HepG2 (cell line): ENCODE measurements at regions not wholly inside any gene's neighbourhood (a gene's known extent, or its start where the extent isn't known, plus 50 kb on each side); places are given as distances from the start of the nearest gene placed in this dataset.

ENCODE experiments used
- ATAC-seq: fragments of 200-7000 bp; cut with Tn5 transposase; 3 replicates; pipeline ENCODE4 v1.9.1; 2020; ENCODE audit warnings: mild to moderate bottlenecking, moderate library complexity
- BruUV-seq: library from RNA; stranded (reverse); fragments of 400-500 nt; replicated peaks from 2 replicates; lab custom pipeline; 2021; lab: Mats Ljungman, UMichigan
- CTCF ChIA-PET: fragments of 300-600 bp; formaldehyde crosslinking; extraction: SDS; loops from one replicate; lab custom pipeline; 2021; ENCODE audit warnings: low total read pairs, inconsistent platforms, low intra/inter-chr PET ratio; lab: Yijun Ruan, JAX
- POLR2A ChIA-PET: fragments of 350-600 bp; sonication (Branson Sonifier 250); formaldehyde crosslinking; loops from one replicate; lab custom pipeline; 2020; ENCODE audit warnings: antibody characterized with exemption, inconsistent platforms; lab: Yijun Ruan, JAX
- DNase-seq: peaks from one replicate; pipeline ENCODE4 v3.0.0-alpha.2; 2015; ENCODE audit warnings: low spot score
- FAIRE-seq: peaks from 3 replicates; lab custom pipeline; 2011; peaks lifted over from hg19 to GRCh38; lab: Jason Lieb, UNC
- H2AFZ ChIP-seq: one replicate; pipeline ENCODE4 v1.6.1; 2011; ENCODE audit warnings: low read length, inconsistent platforms
- H3K27ac ChIP-seq: fragments of 300-600 bp; 3 replicates; pipeline ENCODE4 v1.8.0; 2011; ENCODE audit warnings: mixed run types, mild to moderate bottlenecking, mixed read lengths, low read length, inconsistent platforms; ENCODE audit not compliant: insufficient read depth; ENCODE audit errors: extremely low read length
- H3K27me3 ChIP-seq, 2 experiments: fragments of 200-600 bp in 1 of 2; 2 replicates in 1 of 2; 3 replicates in 1 of 2; pipeline versions ENCODE4 v1.6.0 to v1.8.0; 2011; ENCODE audit warnings: low read length in 2 of 2, mild to moderate bottlenecking in 2 of 2, moderate library complexity in 2 of 2, inconsistent platforms in 1 of 2; ENCODE audit not compliant: insufficient read depth in 2 of 2, control insufficient read depth in 1 of 2
- H3K36me3 ChIP-seq, 2 experiments: fragments of 200-600 bp in 1 of 2; replicated peaks in 1 of 2; 2 replicates in 1 of 2; 3 replicates in 1 of 2; pipeline versions ENCODE4 v1.5.1 to v1.8.0; 2011; ENCODE audit warnings: low read length in 2 of 2, inconsistent platforms in 1 of 2; ENCODE audit not compliant: insufficient read depth in 2 of 2, control insufficient read depth in 1 of 2
- H3K4me1 ChIP-seq: 2 replicates; pipeline ENCODE4 v1.5.1; 2012; ENCODE audit warnings: low read length, inconsistent platforms; ENCODE audit not compliant: insufficient read depth
- H3K4me2 ChIP-seq: 2 replicates; pipeline ENCODE4 v1.6.0; 2011; ENCODE audit warnings: low read depth, low read length, inconsistent platforms
- H3K4me3 ChIP-seq, 3 experiments: fragments of 200-600 bp in 1 of 3; sonication (generic), shearing (Covaris generic) in 1 of 3; replicated peaks in 1 of 3; 2 replicates each; pipeline ENCODE4 v1.5.1; 2011 to 2016; ENCODE audit warnings: low read length in 3 of 3, inconsistent platforms in 2 of 3, low read depth in 2 of 3, mild to moderate bottlenecking in 2 of 3, control low read depth in 1 of 3, mixed read lengths in 1 of 3; ENCODE audit not compliant: insufficient read depth in 1 of 3
- H3K79me2 ChIP-seq: one replicate; pipeline ENCODE4 v1.6.1; 2011; ENCODE audit warnings: low read length, inconsistent platforms; ENCODE audit not compliant: insufficient read depth
- H3K9ac ChIP-seq: 2 replicates; pipeline ENCODE4 v1.6.0; 2011; ENCODE audit warnings: mild to moderate bottlenecking, low read depth, low read length, inconsistent platforms; ENCODE audit not compliant: insufficient read depth
- H3K9me3 ChIP-seq: 2 replicates; pipeline ENCODE4 v1.5.1; 2012; ENCODE audit warnings: mild to moderate bottlenecking, low read length
- H4K20me1 ChIP-seq: 2 replicates; pipeline ENCODE4 v1.6.0; 2011; ENCODE audit warnings: inconsistent platforms, mild to moderate bottlenecking, low read length, moderate library complexity; ENCODE audit not compliant: insufficient read depth
- BHLHE40 ChIP-seq: IDR thresholded peaks from 2 replicates; pipeline ENCODE4 v1.6.1; 2011; ENCODE audit warnings: low read length, improper control_type of control experiment
- CTCF ChIP-seq: sonication (generic); formaldehyde crosslinking; IDR thresholded peaks from 2 replicates; pipeline ENCODE4 v1.5.0; 2020; ENCODE audit warnings: mild to moderate bottlenecking, missing genetic modification reagents, moderate library complexity
- HNRNPL ChIP-seq: fragments of 200-400 bp; formaldehyde crosslinking; IDR thresholded peaks from 2 replicates; pipeline ENCODE4 v1.6.1; 2017; ENCODE audit warnings: mild to moderate bottlenecking, low read depth, low read length
- PBX3 ChIP-seq: sonication (generic); formaldehyde crosslinking; IDR thresholded peaks from 2 replicates; pipeline ENCODE4 v1.8.1; 2023; ENCODE audit warnings: missing genetic modification reagents, inconsistent platforms, borderline replicate concordance
- POLR2AphosphoS5 ChIP-seq: IDR thresholded peaks from 2 replicates; pipeline ENCODE4 v1.6.1; 2012; ENCODE audit warnings: low read depth, low read length
- POLR2G ChIP-seq: fragments of 200-400 bp; formaldehyde crosslinking; IDR thresholded peaks from 2 replicates; pipeline ENCODE4 v1.6.1; 2018; ENCODE audit warnings: mild to moderate bottlenecking, low read depth, low read length, moderate library complexity
- ZBED4 ChIP-seq: sonication (generic); formaldehyde crosslinking; IDR thresholded peaks from 2 replicates; pipeline ENCODE4 v1.4.0; 2020; ENCODE audit warnings: missing genetic modification reagents, borderline replicate concordance
- ZNF235 ChIP-seq: sonication (generic); formaldehyde crosslinking; IDR thresholded peaks from 2 replicates; pipeline ENCODE4 v1.8.1; 2023; ENCODE audit warnings: mild to moderate bottlenecking, missing genetic modification reagents, borderline replicate concordance
- ZNF468 ChIP-seq: sonication (generic); formaldehyde crosslinking; IDR thresholded peaks from 2 replicates; pipeline ENCODE4 v1.8.0; 2022; ENCODE audit warnings: mild to moderate bottlenecking, moderate library complexity, missing genetic modification reagents
- ZNF556 ChIP-seq: sonication (generic); formaldehyde crosslinking; IDR thresholded peaks from 2 replicates; pipeline ENCODE4 v1.4.0; 2020; ENCODE audit warnings: mild to moderate bottlenecking, missing genetic modification reagents, borderline replicate concordance
- ZNF615 ChIP-seq: sonication (generic); formaldehyde crosslinking; IDR thresholded peaks from 2 replicates; pipeline ENCODE4 v1.5.0; 2020; ENCODE audit warnings: mild to moderate bottlenecking, missing genetic modification reagents, borderline replicate concordance
- ZNF737 ChIP-seq: sonication (generic); formaldehyde crosslinking; IDR thresholded peaks from 2 replicates; pipeline ENCODE4 v1.5.0; 2020; ENCODE audit warnings: missing genetic modification reagents, mild to moderate bottlenecking, borderline replicate concordance
- ZNF816 ChIP-seq: sonication (generic); formaldehyde crosslinking; IDR thresholded peaks from 2 replicates; pipeline ENCODE4 v1.8.0; 2022; ENCODE audit warnings: missing genetic modification reagents, mild to moderate bottlenecking, borderline replicate concordance
- ZZZ3 ChIP-seq: sonication (generic); formaldehyde crosslinking; IDR thresholded peaks from 2 replicates; pipeline ENCODE4 v1.4.0; 2020; ENCODE audit warnings: missing genetic modification reagents, mild to moderate bottlenecking, borderline replicate concordance
- WGBS: methylation state at CpG from one replicate; pipeline ENCODE4 v1.1.6; 2017; ENCODE audit warnings: low lambda C conversion rate; 5-methylcytosine and 5-hydroxymethylcytosine counted together
- in situ Hi-C: cut with HindIII; loops from 2 replicates; pipeline ENCODE4 v1.10.0; 2017; ENCODE audit warnings: low pct_unique_long_range_greater_than_20kb; ENCODE audit not compliant: extremely low pct_ligation_motif_present
- intact Hi-C: fragments of 100-400 bp; cut with micrococcal nuclease; formaldehyde crosslinking; loops from one replicate; pipeline ENCODE4 v1.10.0; 2022; ENCODE audit not compliant: unreplicated experiment

DNA sequence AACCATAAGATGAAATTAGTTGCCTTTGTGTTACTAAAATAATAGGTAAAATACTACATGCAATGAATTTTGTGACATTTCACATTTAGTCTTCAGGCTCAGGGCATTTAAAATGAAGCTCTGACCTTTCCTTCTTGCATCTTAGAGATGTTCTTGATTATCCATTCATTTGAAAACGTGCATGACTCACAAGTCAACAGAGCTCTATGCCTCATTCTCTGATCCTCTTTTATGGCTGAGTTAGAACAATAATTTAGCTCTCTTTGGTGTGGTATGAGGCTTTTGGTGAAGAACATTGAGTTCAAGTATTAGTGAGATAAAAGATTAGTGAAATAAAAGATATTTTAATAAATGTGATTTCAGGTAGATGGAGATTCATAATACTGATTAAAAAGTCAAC, 66.5 kb downstream of the TIGD2 start (continued):
- TF ChIP-seq CTCF (CRISPR knock-in tag) (no peak), ZNF235 (CRISPR knock-in tag) (no peak), BHLHE40 (no peak), ZNF615 (CRISPR knock-in tag) (no peak)

- Histone ChIP-seq H3K27me3 (no peaks in the 10 kb centered on the region; a peak in 1 of 5 replicates), H3K79me2 (no peaks in the 10 kb centered on the region), H3K4me1 (no peaks in the 10 kb centered on the region), H3K27ac (no peak overlapping the region), H3K9ac (no peak overlapping the region), H4K20me1 (no peaks in the 10 kb centered on the region), H3K9me3 (no peaks in the 10 kb centered on the region), H2AFZ (no peak overlapping the region), H3K36me3 (no peaks in the 10 kb centered on the region), H3K4me2 (no peak overlapping the region), H3K4me3 (no peak overlapping the region)
- DNase-seq = no peak
- no peak for FAIRE-seq
- ChIA-PET CTCF (no interaction called here), POLR2A (no interaction called here)
- in situ Hi-C loops (no loop called here), intact Hi-C loops (no loop called here)
- no peak for ATAC-seq
- BruUV-seq = no TSS peak
- 5% methylated on average over 1 of the region's 1 CpG for WGBS
- TF ChIP-seq ZNF556 (CRISPR knock-in tag) (no peak), ZBED4 (CRISPR knock-in tag) (no peak), POLR2AphosphoS5 (no peak), HNRNPL (no peak), POLR2G (no peak), ZNF737 (CRISPR knock-in tag) (no peak), PBX3 (CRISPR knock-in tag) (no peak), ZZZ3 (CRISPR knock-in tag) (no peak), ZNF468 (CRISPR knock-in tag) (no peak), ZNF816 (CRISPR knock-in tag) (no peak)
Measured at GRCh38 chr4:89184407-89184806, 73.1 kb downstream of the TIGD2 start.
